Nephron progenitor cell (in vitro differentiated cells): ENCODE measurements at regions not wholly inside any gene's neighbourhood (a gene's known extent, or its start where the extent isn't known, plus 50 kb on each side); places are given as distances from the start of the nearest gene placed in this dataset.

ENCODE experiments used
- DNase-seq: peaks from one replicate; pipeline ENCODE4 v3.0.0; 2021
- H3K27ac Mint-ChIP-seq: 2 replicates; pipeline ENCODE4 v1.8.0; 2021; ENCODE audit warnings: mild to moderate bottlenecking, moderate library complexity, mixed read lengths
- H3K27me3 Mint-ChIP-seq: 2 replicates; pipeline ENCODE4 v1.8.0; 2021; ENCODE audit warnings: mild to moderate bottlenecking, low read depth, mixed read lengths; ENCODE audit not compliant: poor library complexity
- H3K36me3 Mint-ChIP-seq: 2 replicates; pipeline ENCODE4 v1.8.0; 2021; ENCODE audit warnings: low read depth, mixed read lengths
- H3K4me1 Mint-ChIP-seq: 2 replicates; pipeline ENCODE4 v1.8.0; 2021; ENCODE audit warnings: mixed read lengths
- H3K4me3 Mint-ChIP-seq: 2 replicates; pipeline ENCODE4 v1.8.0; 2021; ENCODE audit warnings: mild to moderate bottlenecking, moderate library complexity, mixed read lengths
- H3K9me3 Mint-ChIP-seq: 2 replicates; pipeline ENCODE4 v1.8.0; 2021; ENCODE audit warnings: mild to moderate bottlenecking, moderate library complexity, mixed read lengths
- CTCF ChIP-seq: fragments of 200-600 bp; sonication (generic); IDR thresholded peaks from 2 replicates; pipeline ENCODE4 v1.5.0; 2021; ENCODE audit warnings: antibody characterized with exemption

GRCh38 chr5:67817652-67818051, 397.9 kb upstream of the PIK3R1 start:
- Mint-ChIP-seq H3K27me3 (peaks cover 3% of the 10 kb centered on the region), H3K4me1 (peaks cover 24% of the 10 kb centered on the region), H3K36me3 (peaks cover 35% of the 10 kb centered on the region), H3K27ac (no peak overlapping the region), H3K9me3 (peaks cover 38% of the 10 kb centered on the region), H3K4me3 (peak overlapping the region; percentile 72)
- DNase-seq = no peak
- TF ChIP-seq CTCF = no peak

GRCh38 chr5:67816456-67816855, 399.1 kb upstream of the PIK3R1 start:
- no peak for DNase-seq
- peaks cover 7% of the 10 kb centered on the region for H3K27me3 Mint-ChIP-seq
- no peak overlapping the region for H3K27ac Mint-ChIP-seq
- H3K9me3 Mint-ChIP-seq = peaks cover 35% of the 10 kb centered on the region
- H3K4me3 Mint-ChIP-seq = no peak overlapping the region
- TF ChIP-seq CTCF = no peak
- H3K36me3 Mint-ChIP-seq = peaks cover 40% of the 10 kb centered on the region
- H3K4me1 Mint-ChIP-seq = peaks cover 24% of the 10 kb centered on the region

GRCh38 chr5:67815455-67816391, 399.8 kb upstream of the PIK3R1 start:
- Mint-ChIP-seq H3K36me3 (peaks cover 40% of the 10 kb centered on the region), H3K27ac (no peak overlapping the region), H3K4me3 (no peak overlapping the region), H3K27me3 (peaks cover 7% of the 10 kb centered on the region), H3K9me3 (peaks cover 28% of the 10 kb centered on the region), H3K4me1 (peaks cover 24% of the 10 kb centered on the region)
- no peak for DNase-seq
- TF ChIP-seq CTCF = no peak

GRCh38 chr5:67814569-67815311, 400.8 kb upstream of the PIK3R1 start:
- H3K36me3 Mint-ChIP-seq = peaks cover 40% of the 10 kb centered on the region
- peaks cover 7% of the 10 kb centered on the region for H3K27me3 Mint-ChIP-seq
- peaks cover 24% of the 10 kb centered on the region for H3K9me3 Mint-ChIP-seq
- H3K27ac Mint-ChIP-seq = no peak overlapping the region
- no peak for DNase-seq
- TF ChIP-seq CTCF = no peak
- peaks cover 29% of the 10 kb centered on the region for H3K4me1 Mint-ChIP-seq
- no peak overlapping the region for H3K4me3 Mint-ChIP-seq

GRCh38 chr5:67813877-67814539, 401.5 kb upstream of the PIK3R1 start:
- Mint-ChIP-seq H3K4me1 (peaks cover 29% of the 10 kb centered on the region), H3K27ac (peak overlapping the region; percentile 30), H3K4me3 (no peak overlapping the region), H3K27me3 (peaks cover 7% of the 10 kb centered on the region), H3K36me3 (peaks cover 38% of the 10 kb centered on the region), H3K9me3 (peaks cover 20% of the 10 kb centered on the region)
- DNase-seq = no peak
- no peak for TF ChIP-seq CTCF
